Caki2 (cell line): ENCODE measurements at regions not wholly inside any gene's neighbourhood (a gene's known extent, or its start where the extent isn't known, plus 50 kb on each side); places are given as distances from the start of the nearest gene placed in this dataset.

ENCODE experiments used
- DNase-seq: peaks from one replicate; pipeline ENCODE4 v3.0.0-alpha.2; 2015; ENCODE audit warnings: low read depth
- in situ Hi-C: cut with HindIII; loops from 2 replicates; pipeline ENCODE4 v1.10.0; 2016; ENCODE audit warnings: low sequenced_read_pairs, low pct_unique_long_range_greater_than_20kb, mixed read lengths

- in situ Hi-C loops = no loop called here
- peak; percentile 48 for DNase-seq
These were observed 142.9 kb downstream of the CRYBB2 start for GRCh38 chr22:25362215-25362882.

- no peak for DNase-seq
- in situ Hi-C loops = no loop called here
These were observed 143.4 kb downstream of the CRYBB2 start for GRCh38 chr22:25362883-25363240.

GRCh38 chr22:25363474-25363873, 144.0 kb downstream of the CRYBB2 start:
- in situ Hi-C loops = no loop called here
- DNase-seq = no peak

GRCh38 chr22:25364281-25364680, 144.8 kb downstream of the CRYBB2 start:
- DNase-seq = no peak
- in situ Hi-C loops = no loop called here

GRCh38 chr22:25364736-25365241, 145.3 kb downstream of the CRYBB2 start:
- in situ Hi-C loops = no loop called here
- DNase-seq = no peak

GRCh38 chr22:25365491-25366261, 146.2 kb downstream of the CRYBB2 start:
- in situ Hi-C loops = no loop called here
- no peak for DNase-seq

GRCh38 chr22:25366408-25366807, 147.0 kb downstream of the CRYBB2 start:
- in situ Hi-C loops = no loop called here
- DNase-seq = no peak

GRCh38 chr22:25366876-25367466, 147.5 kb downstream of the CRYBB2 start:
- in situ Hi-C loops = no loop called here
- no peak for DNase-seq

- in situ Hi-C loops = no loop called here
- no peak for DNase-seq
These were observed 148.3 kb downstream of the CRYBB2 start for GRCh38 chr22:25367756-25368155.

GRCh38 chr22:25368271-25368670, 148.8 kb downstream of the CRYBB2 start:
- DNase-seq = peak; percentile 29
- in situ Hi-C loops = no loop called here

GRCh38 chr22:25369041-25369440, 149.6 kb downstream of the CRYBB2 start:
- no peak for DNase-seq
- in situ Hi-C loops = no loop called here

GRCh38 chr22:25370322-25370721, 150.9 kb downstream of the CRYBB2 start:
- in situ Hi-C loops = no loop called here
- DNase-seq = no peak

GRCh38 chr22:25372000-25372595, 152.7 kb downstream of the CRYBB2 start:
- in situ Hi-C loops = no loop called here
- DNase-seq = no peak

GRCh38 chr22:25373961-25374360, 154.5 kb downstream of the CRYBB2 start:
- in situ Hi-C loops = no loop called here
- no peak for DNase-seq

- no peak for DNase-seq
- in situ Hi-C loops = no loop called here
These were observed 155.4 kb downstream of the CRYBB2 start for GRCh38 chr22:25374869-25375268.

- in situ Hi-C loops = no loop called here
- no peak for DNase-seq
These were observed 156.2 kb downstream of the CRYBB2 start for GRCh38 chr22:25375683-25376082.

- in situ Hi-C loops = no loop called here
- no peak for DNase-seq
These were observed 158.3 kb downstream of the CRYBB2 start for GRCh38 chr22:25377699-25378098.

GRCh38 chr22:25380122-25380747, 160.8 kb downstream of the CRYBB2 start:
- in situ Hi-C loops = no loop called here
- no peak for DNase-seq

- no peak for DNase-seq
- in situ Hi-C loops = no loop called here
These were observed 163.3 kb downstream of the CRYBB2 start for GRCh38 chr22:25382762-25383161.
